Parathyroid adenoma (tissue), 2 donors: ENCODE measurements at regions not wholly inside any gene's neighbourhood (a gene's known extent, or its start where the extent isn't known, plus 50 kb on each side); places are given as distances from the start of the nearest gene placed in this dataset.

Source experiments
- H2AFZ ChIP-seq: fragments of 300-600 bp; sonication (generic); one replicate; pipeline ENCODE4 v1.7.0; 2017; ENCODE audit warnings: antibody characterized with exemption, mild to moderate bottlenecking
- H3K27ac ChIP-seq: fragments of 300-600 bp; sonication (generic); one replicate; pipeline ENCODE4 v1.7.0; 2017
- H3K27me3 ChIP-seq: fragments of 300-600 bp; sonication (generic); one replicate; pipeline ENCODE4 v1.7.0; 2017; ENCODE audit warnings: low read length; ENCODE audit not compliant: control insufficient read depth, insufficient read depth
- H3K36me3 ChIP-seq: fragments of 300-600 bp; sonication (generic); one replicate; pipeline ENCODE4 v1.7.0; 2017; ENCODE audit warnings: low read length; ENCODE audit not compliant: control insufficient read depth, insufficient read depth
- H3K4me1 ChIP-seq: fragments of 300-600 bp; sonication (generic); one replicate; pipeline ENCODE4 v1.7.0; 2017; ENCODE audit warnings: control low read depth
- H3K4me2 ChIP-seq: fragments of 300-600 bp; sonication (generic); one replicate; pipeline ENCODE4 v1.7.0; 2017; ENCODE audit warnings: low read length
- H3K4me3 ChIP-seq: fragments of 300-600 bp; sonication (generic); one replicate; pipeline ENCODE4 v1.7.0; 2017; ENCODE audit warnings: low read depth, low read length
- H3K79me2 ChIP-seq: fragments of 300-600 bp; sonication (generic); one replicate; pipeline ENCODE4 v1.7.0; 2017; ENCODE audit warnings: control low read depth
- H3K9ac ChIP-seq: fragments of 300-600 bp; sonication (generic); one replicate; pipeline ENCODE4 v1.7.0; 2017; ENCODE audit warnings: mild to moderate bottlenecking
- H3K9me3 ChIP-seq: fragments of 300-600 bp; sonication (generic); one replicate; pipeline ENCODE4 v1.7.0; 2017; ENCODE audit warnings: low read length; ENCODE audit not compliant: control insufficient read depth
- CTCF ChIP-seq: fragments of 300-600 bp; sonication (generic); IDR thresholded peaks from one replicate; pipeline ENCODE4 v1.7.0; 2017; ENCODE audit warnings: antibody characterized with exemption, mild to moderate bottlenecking
- donor health status: primary hyperparathyroidism.

DNA sequence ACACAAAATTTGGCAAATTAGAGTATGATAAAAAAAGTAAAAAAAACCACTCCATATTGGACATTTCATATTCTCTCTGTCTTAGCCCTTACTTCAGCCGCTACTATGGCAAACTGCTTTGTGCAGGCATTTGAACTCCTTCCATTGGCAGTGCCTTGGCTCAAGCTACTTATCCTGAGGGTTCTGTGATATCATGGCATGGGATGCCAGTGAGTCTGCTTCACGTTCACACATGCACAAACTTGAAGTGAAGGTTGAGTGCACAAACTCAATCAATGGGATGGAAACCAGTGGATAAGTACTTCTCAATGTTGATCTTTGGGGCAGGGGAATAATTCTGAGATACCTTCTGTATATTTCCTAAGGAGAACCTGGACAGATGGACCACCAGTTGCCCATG lies 117.2 kb downstream of the IL20RB start:
- no peaks in the 10 kb centered on the region for H3K27me3 ChIP-seq
- no peaks in the 10 kb centered on the region for H3K79me2 ChIP-seq
- H3K4me2 ChIP-seq, result no peak overlapping the region
- no peak overlapping the region for H3K9ac ChIP-seq
- TF ChIP-seq CTCF, result no peak
- no peak overlapping the region for H3K27ac ChIP-seq
- no peaks in the 10 kb centered on the region for H3K36me3 ChIP-seq
- H2AFZ ChIP-seq, result no peak overlapping the region
- H3K4me1 ChIP-seq, result no peaks in the 10 kb centered on the region
- H3K9me3 ChIP-seq, result no peaks in the 10 kb centered on the region
- H3K4me3 ChIP-seq, result no peak overlapping the region

DNA sequence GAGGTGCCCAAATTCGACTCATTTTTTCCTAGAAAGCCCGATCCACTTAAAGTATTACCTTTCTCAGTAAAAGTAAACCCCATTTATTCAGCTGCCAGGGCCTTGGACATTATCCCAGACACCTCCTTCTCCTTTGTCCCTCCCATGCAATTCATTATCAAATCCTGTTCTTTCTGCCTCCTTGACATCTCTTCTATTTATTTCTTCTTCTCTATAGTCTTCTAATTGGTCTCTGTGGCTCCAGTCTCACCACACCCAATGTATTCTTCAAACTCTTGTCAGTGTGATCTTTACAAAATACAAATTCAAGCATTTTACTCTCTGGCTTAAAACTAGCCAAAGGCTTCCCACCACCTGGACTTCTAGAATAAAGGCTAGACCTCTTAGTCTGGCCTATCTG lies 120.3 kb downstream of the IL20RB start:
- Histone ChIP-seq H3K27ac (no peak overlapping the region), H3K4me1 (no peaks in the 10 kb centered on the region), H3K36me3 (no peaks in the 10 kb centered on the region), H3K27me3 (no peaks in the 10 kb centered on the region), H3K9me3 (no peaks in the 10 kb centered on the region), H3K4me2 (no peak overlapping the region), H2AFZ (no peak overlapping the region), H3K9ac (no peak overlapping the region), H3K4me3 (no peak overlapping the region), H3K79me2 (no peaks in the 10 kb centered on the region)
- no peak for TF ChIP-seq CTCF

- no peak overlapping the region for H3K9ac ChIP-seq
- no peaks in the 10 kb centered on the region for H3K9me3 ChIP-seq
Measured at GRCh38 chr3:137079571-137079970, 121.8 kb downstream of the IL20RB start.

DNA sequence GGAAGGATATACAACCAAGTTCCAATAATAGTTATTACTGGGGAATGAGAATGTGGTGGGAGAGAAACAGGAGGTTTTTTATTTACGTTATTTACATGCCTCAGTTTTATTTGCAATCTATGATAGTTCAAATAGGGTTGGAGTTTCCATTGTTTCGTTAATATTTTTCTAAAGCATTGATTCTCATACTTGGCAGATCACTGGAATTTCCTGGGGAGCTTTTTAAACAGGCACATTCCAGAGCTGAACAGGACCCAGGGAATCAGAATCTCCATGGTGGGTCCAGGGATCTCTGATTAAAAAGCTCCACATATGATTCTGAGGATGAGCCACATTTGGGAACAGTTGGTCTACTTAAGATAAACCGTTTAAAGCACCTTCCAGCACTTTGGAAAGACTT lies 123.9 kb downstream of the IL20RB start:
- no peaks in the 10 kb centered on the region for H3K36me3 ChIP-seq
- H3K4me2 ChIP-seq, result no peak overlapping the region
- no peak overlapping the region for H3K9ac ChIP-seq
- H3K4me1 ChIP-seq, result no peaks in the 10 kb centered on the region
- no peak overlapping the region for H3K4me3 ChIP-seq
- no peaks in the 10 kb centered on the region for H3K27me3 ChIP-seq
- no peak for TF ChIP-seq CTCF
- no peaks in the 10 kb centered on the region for H3K9me3 ChIP-seq
- no peak overlapping the region for H3K27ac ChIP-seq
- H3K79me2 ChIP-seq, result no peaks in the 10 kb centered on the region
- H2AFZ ChIP-seq, result no peak overlapping the region

More at GRCh38 chr3:137079571-137079970, 121.8 kb downstream of the IL20RB start:
- Histone ChIP-seq H3K27me3 (no peaks in the 10 kb centered on the region), H3K4me1 (no peaks in the 10 kb centered on the region), H2AFZ (no peak overlapping the region), H3K27ac (no peak overlapping the region), H3K79me2 (no peaks in the 10 kb centered on the region), H3K4me3 (no peak overlapping the region), H3K4me2 (no peak overlapping the region), H3K36me3 (no peaks in the 10 kb centered on the region)
- no peak for TF ChIP-seq CTCF

GRCh38 chr3:137082763-137083162 lies 125.0 kb downstream of the IL20RB start:
- H3K79me2 ChIP-seq, result no peaks in the 10 kb centered on the region
- H3K27ac ChIP-seq, result no peak overlapping the region
- H3K27me3 ChIP-seq, result no peaks in the 10 kb centered on the region
- H3K36me3 ChIP-seq, result no peaks in the 10 kb centered on the region
- H3K4me1 ChIP-seq, result no peaks in the 10 kb centered on the region
- H2AFZ ChIP-seq, result no peak overlapping the region
- H3K4me3 ChIP-seq, result no peak overlapping the region
- no peaks in the 10 kb centered on the region for H3K9me3 ChIP-seq
- no peak for TF ChIP-seq CTCF
- H3K4me2 ChIP-seq, result no peak overlapping the region
- H3K9ac ChIP-seq, result no peak overlapping the region
